Right lobe of liver (tissue), 4 donors: ENCODE measurements at regions not wholly inside any gene's neighbourhood (a gene's known extent, or its start where the extent isn't known, plus 50 kb on each side); places are given as distances from the start of the nearest gene placed in this dataset.

Experiments used
- POLR2A ChIP-seq: fragments of 450-650 bp; IDR thresholded peaks from one replicate; pipeline ENCODE4 v1.6.1; 2017; ENCODE audit warnings: antibody characterized with exemption, mild to moderate bottlenecking
- TF ChIP-seq, protein P1 (sequence below), 4 donors: fragments of 200-600 bp in 3 of 4; fragments of 450-650 bp in 1 of 4; IDR thresholded peaks; one replicate each; pipeline versions ENCODE4 v1.5.1 to v1.8.0; 2016 to 2022; ENCODE audit warnings: antibody characterized with exemption in 4 of 4, mild to moderate bottlenecking in 2 of 4
- donor health status: DM: no; HTN: no; CAD: no.
- donor health status: DM: no; HTN: no; CAD: no.
- donor health status: DM: no; HTN: yes; CAD: no.

DNA sequence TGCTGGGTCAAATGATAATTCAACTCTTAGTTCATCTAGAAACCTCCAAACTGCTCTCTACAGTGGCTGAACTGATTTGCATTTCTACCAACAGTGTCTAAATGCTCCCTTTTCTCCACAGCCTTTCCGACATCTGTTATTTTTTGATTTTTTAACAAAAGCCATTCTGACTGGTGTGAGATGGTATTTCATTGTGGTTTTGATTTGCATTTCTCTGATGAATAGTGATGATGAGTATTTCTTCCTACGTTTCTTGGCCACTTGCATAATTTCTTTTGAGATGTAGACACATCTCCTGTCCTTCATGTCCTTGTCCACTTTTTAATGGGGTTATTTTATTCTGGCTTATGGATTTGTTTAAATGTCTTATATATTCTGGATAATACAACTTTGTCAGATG is 298.2 kb upstream of the ARSJ start:
- TF ChIP-seq, protein P1, sequence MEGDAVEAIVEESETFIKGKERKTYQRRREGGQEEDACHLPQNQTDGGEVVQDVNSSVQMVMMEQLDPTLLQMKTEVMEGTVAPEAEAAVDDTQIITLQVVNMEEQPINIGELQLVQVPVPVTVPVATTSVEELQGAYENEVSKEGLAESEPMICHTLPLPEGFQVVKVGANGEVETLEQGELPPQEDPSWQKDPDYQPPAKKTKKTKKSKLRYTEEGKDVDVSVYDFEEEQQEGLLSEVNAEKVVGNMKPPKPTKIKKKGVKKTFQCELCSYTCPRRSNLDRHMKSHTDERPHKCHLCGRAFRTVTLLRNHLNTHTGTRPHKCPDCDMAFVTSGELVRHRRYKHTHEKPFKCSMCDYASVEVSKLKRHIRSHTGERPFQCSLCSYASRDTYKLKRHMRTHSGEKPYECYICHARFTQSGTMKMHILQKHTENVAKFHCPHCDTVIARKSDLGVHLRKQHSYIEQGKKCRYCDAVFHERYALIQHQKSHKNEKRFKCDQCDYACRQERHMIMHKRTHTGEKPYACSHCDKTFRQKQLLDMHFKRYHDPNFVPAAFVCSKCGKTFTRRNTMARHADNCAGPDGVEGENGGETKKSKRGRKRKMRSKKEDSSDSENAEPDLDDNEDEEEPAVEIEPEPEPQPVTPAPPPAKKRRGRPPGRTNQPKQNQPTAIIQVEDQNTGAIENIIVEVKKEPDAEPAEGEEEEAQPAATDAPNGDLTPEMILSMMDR (IDR thresholded peaks at IDR 0.05): no peak
- no peak for TF ChIP-seq POLR2A
